Fibroblast of pulmonary artery (primary cell): ENCODE measurements at regions not wholly inside any gene's neighbourhood (a gene's known extent, or its start where the extent isn't known, plus 50 kb on each side); places are given as distances from the start of the nearest gene placed in this dataset.

Source experiments
- DNase-seq: peaks from one replicate; pipeline ENCODE4 v3.0.0-alpha.2; 2010; ENCODE audit warnings: low read depth
- H3K4me3 ChIP-seq: replicated peaks from 2 replicates; pipeline ENCODE4 v1.5.1; 2011; ENCODE audit warnings: low read depth, mild to moderate bottlenecking, control low read depth, low read length, moderate library complexity
- CTCF ChIP-seq: IDR thresholded peaks from 2 replicates; pipeline ENCODE4 v1.5.1; 2011; ENCODE audit warnings: mild to moderate bottlenecking, control low read depth, low read length, inconsistent platforms; ENCODE audit errors: missing control alignments

- H3K4me3 ChIP-seq: no peak overlapping the region
- no peak for TF ChIP-seq CTCF
- DNase-seq: peak; percentile 94
These were observed 443.2 kb upstream of the SEMA3A start for GRCh38 chr7:84637568-84638338.

- no peak for TF ChIP-seq CTCF
- no peak overlapping the region for H3K4me3 ChIP-seq
- DNase-seq: no peak
These were observed 437.3 kb upstream of the SEMA3A start for GRCh38 chr7:84631913-84632312.

DNA sequence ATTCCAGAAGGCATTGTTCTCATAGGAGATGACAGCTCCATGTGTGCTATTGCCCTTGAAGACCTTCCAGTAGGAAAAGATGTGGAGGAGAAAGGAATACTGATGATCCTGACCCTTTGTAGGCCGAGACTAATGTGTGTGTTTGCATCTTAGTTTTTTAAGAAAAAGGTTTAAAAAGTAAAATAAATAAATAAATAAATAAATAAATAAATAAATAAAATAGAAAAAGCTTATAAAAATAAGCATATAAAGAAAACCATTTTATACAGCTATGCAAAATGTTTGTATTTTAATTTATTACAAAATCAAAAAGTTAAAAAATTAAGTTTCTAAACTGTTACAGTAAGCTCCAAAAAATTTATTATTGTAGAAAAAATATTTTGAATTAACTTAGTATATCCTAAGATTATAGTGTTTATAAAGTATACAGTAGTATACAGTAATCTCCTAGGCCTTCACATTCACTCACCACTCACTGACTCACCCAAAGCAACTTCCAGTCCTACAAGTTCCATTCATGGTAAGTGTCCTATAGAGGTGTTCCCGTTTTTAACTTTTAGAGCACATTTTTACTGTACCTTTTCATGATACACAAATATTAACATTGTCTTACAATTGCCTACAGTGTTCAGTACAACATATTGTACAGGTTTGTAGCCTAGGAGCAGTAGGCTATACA is 435.2 kb upstream of the SEMA3A start:
- TF ChIP-seq CTCF: no peak
- no peak for DNase-seq
- H3K4me3 ChIP-seq: no peak overlapping the region

DNA sequence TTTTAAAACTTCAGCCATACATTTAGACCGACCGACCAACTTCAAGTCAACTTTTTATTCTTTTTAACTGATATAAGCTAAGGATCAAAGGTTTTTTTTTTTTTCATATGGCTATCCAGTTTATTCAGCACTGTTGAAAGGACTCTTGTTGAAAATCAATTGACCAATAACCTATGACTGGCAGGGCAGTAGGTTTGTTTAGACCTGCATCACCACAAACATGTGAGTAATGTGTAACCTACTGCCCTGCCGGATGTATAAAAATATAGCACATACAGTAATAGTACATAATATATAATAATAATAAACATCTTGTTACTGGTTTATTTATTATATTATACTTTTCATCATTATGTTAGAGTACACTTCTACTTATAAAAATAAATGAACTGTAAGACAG is 434.6 kb upstream of the SEMA3A start:
- H3K4me3 ChIP-seq: no peak overlapping the region
- DNase-seq: no peak
- TF ChIP-seq CTCF: no peak

DNA sequence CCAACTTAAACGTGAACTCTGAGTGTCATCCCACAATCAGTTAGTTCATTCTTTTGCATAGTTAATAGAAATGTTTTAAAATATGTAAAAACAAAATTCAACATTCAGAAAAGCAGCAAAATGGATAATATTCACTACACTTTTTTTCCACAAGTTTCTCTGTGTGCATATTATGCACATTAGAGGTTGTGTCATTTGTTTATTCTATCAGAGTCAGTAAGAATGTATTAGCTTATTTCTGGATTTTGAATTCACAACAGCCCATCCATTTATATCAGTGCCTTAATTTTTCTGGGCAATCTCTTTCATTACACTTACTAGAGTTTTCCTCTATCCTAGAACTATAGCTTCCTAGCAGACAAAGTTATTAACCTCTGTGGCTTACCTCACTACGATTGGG is 432.7 kb upstream of the SEMA3A start:
- no peak for TF ChIP-seq CTCF
- no peak overlapping the region for H3K4me3 ChIP-seq
- DNase-seq: no peak

DNA sequence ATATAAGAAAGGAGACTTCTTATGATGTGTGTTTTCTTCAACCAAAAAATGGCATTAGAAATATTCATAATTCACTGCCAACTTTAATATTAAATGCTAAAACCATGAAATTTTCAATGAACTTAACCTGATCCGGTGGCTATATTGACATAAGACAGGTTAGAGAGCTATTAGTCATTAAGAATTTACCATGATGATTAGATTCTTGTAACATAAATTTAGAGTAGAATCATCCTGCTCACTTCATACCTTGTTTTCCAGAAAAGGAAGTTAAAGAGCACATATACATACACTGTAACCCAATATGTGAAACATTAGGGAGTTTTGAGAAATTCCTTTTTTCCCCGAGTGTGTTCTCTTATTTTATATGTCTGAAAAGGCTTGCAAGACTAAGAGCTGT is 430.3 kb upstream of the SEMA3A start:
- no peak for DNase-seq
- no peak for TF ChIP-seq CTCF
- H3K4me3 ChIP-seq: no peak overlapping the region

DNA sequence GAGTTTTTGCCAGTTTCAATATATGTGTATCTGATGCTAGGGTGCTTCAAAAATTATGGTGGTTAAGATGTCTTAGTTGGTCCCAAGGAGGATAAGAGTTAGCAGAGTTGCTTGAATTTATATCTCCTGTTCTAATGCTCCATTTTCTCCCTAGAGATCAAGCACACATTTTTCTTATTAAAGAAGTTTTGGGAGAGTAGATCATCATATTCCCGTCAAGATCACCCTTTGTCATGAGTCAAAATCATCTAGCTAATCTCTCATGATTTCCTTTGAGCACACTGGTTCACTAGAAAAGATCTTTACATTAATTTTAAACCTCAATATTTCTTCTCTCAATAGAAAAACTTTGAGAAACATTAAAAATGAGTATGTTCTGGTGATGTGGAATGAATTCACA is 429.9 kb upstream of the SEMA3A start:
- DNase-seq: no peak
- H3K4me3 ChIP-seq: no peak overlapping the region
- TF ChIP-seq CTCF: no peak
